ENCODE measurements at regions not wholly inside any gene's neighbourhood (a gene's known extent, or its start where the extent isn't known, plus 50 kb on each side); places are given as distances from the start of the nearest gene placed in this dataset.

DNA sequence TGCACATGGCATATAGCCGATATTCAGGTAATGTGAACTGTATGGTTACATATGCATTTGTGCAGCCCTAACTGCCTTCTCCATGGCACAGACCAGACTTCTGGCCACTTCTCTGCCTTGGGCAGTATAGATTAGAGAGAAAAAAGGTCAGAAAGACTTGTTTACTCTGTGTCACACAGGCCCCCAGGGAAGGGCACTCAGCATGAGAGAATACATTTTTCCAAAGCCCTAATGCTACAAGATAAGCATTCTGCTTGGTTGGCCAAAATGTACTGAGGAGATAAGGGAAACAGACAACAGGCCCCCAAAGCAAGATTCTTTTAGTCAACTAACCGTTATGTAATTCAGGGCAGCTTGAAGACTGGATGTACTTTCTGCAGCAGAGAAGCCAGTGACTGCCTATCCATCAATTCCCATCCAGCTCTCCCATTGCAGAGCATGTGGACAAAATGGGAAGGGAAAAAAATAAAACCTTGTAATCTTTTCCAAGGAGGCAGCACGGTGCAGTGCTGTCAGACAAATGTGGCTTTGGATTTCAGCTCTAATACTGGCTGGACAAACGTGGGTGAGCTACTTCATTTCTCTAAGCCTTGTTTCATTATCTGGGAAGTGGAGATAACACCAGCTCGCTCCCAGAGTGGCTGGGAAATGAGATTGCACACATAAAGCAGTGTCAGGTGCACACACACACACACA, 205.9 kb downstream of the NSG2 start:
- no peak for TF ChIP-seq POLR2AphosphoS5 (IDR thresholded peaks at IDR 0.05; ENCODE audit: insufficient read depth, low read depth, low read length)
- TF ChIP-seq, protein P1, sequence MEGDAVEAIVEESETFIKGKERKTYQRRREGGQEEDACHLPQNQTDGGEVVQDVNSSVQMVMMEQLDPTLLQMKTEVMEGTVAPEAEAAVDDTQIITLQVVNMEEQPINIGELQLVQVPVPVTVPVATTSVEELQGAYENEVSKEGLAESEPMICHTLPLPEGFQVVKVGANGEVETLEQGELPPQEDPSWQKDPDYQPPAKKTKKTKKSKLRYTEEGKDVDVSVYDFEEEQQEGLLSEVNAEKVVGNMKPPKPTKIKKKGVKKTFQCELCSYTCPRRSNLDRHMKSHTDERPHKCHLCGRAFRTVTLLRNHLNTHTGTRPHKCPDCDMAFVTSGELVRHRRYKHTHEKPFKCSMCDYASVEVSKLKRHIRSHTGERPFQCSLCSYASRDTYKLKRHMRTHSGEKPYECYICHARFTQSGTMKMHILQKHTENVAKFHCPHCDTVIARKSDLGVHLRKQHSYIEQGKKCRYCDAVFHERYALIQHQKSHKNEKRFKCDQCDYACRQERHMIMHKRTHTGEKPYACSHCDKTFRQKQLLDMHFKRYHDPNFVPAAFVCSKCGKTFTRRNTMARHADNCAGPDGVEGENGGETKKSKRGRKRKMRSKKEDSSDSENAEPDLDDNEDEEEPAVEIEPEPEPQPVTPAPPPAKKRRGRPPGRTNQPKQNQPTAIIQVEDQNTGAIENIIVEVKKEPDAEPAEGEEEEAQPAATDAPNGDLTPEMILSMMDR (IDR thresholded peaks at IDR 0.05; ENCODE audit: extremely low read depth in 1 of 2, insufficient read depth in 1 of 2, low read depth in 1 of 2, low read length in 2 of 2) = no peak
